ENCODE measurements at regions not wholly inside any gene's neighbourhood (a gene's known extent, or its start where the extent isn't known, plus 50 kb on each side); places are given as distances from the start of the nearest gene placed in this dataset.
"Not testable (repeated sequence)": the region's sequence is repeated elsewhere in the genome, so short reads cannot be mapped to it uniquely, and the experiment has no call there.

DNA sequence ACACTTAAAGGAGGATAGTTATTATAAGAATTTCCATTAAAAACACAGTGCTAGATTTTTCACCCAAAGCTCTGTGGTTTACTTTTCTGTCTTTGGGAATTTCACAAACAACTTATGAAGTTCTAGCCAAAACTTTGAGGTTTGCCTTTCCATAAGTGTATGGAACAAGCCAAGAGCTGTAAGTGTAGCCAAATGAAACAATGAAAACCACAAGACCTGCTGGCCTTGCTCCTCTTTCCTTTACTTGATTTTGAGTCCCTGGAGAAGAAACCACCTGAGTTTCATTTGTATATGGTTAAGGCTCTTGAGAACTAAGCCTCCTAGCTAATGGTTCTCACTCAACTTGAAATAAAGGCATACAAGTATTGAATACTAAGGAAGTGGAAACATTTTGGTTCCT is 365.3 kb upstream of the EPHA3 start:
- H3K4me1 ChIP-seq, result no peaks in the 10 kb centered on the region
- no peaks in the 10 kb centered on the region for H3K27me3 ChIP-seq
- H3K9me3 ChIP-seq, result no peaks in the 10 kb centered on the region
- H3K27ac ChIP-seq, result no peak overlapping the region
- no peak overlapping the region for H3K4me3 ChIP-seq
- TF ChIP-seq CTCF (IDR thresholded peaks at IDR 0.05), result no peak
- no peak for TF ChIP-seq EP300 (IDR thresholded peaks at IDR 0.05)
- no peak for TF ChIP-seq POLR2A (IDR thresholded peaks at IDR 0.05)
- TF ChIP-seq POLR2AphosphoS5 (IDR thresholded peaks at IDR 0.05), result no peak
- no peaks in the 10 kb centered on the region for H3K36me3 ChIP-seq
- no peak for DNase-seq
- intact Hi-C loops (cut with DNase I), result no loop called here

DNA sequence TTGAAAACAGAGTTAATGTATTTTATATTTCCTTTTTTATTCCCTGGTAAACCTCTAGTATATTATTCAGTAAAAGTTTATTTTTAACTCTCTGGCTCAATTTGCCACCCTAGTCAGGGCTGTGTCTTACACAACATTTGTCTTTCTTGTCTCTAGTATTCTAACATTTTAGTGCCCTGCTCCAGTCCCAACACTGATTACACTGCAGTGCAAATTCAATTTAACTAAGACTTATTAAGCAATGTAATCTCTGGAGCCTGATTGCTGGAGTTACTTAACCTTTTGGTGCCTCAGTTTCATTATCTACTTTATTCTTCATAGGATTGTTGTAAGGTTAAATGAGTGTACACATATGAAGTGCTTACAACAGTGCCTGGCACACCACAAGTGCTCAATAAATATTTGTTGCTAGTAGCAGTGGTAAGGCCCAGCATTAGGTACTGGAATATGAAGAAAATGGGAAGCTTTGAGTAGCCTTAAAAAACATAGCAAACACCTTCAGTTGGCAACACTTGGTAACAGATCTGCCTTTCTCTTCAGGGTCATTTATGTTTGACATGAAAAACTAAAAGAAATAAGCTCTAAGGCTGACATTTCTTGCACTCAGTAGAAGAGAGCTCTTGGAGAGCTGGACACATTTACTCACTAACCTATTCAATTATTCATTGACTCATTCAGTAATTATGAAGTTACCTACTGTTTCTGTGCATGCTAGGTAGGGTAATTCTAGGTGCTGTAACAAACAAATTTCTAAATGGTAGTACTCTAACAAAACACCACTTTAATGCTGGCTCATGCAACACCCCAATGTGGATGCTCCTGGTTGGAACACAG is 364.5 kb upstream of the EPHA3 start:
- H3K27ac ChIP-seq, result no peak overlapping the region

GRCh38 chr3:88744896-88745295 is 362.5 kb upstream of the EPHA3 start:
- TF ChIP-seq EP300 (IDR thresholded peaks at IDR 0.05) (no peak), POLR2A (IDR thresholded peaks at IDR 0.05) (no peak), CTCF (IDR thresholded peaks at IDR 0.05) (no peak), POLR2AphosphoS5 (IDR thresholded peaks at IDR 0.05) (no peak)
- intact Hi-C loops (cut with DNase I), result no loop called here
- no peak overlapping the region for H3K27ac ChIP-seq
- no peaks in the 10 kb centered on the region for H3K4me1 ChIP-seq
- DNase-seq, result no peak
- no peak overlapping the region for H3K4me3 ChIP-seq
- H3K27me3 ChIP-seq, result no peaks in the 10 kb centered on the region
- no peaks in the 10 kb centered on the region for H3K9me3 ChIP-seq
- no peaks in the 10 kb centered on the region for H3K36me3 ChIP-seq
- 91 to 93% methylated on average over 1 of the region's 1 CpG for WGBS, 2 donors

More for the DNA sequence above, 364.5 kb upstream of the EPHA3 start:
- Histone ChIP-seq H3K9me3 (no peaks in the 10 kb centered on the region), H3K36me3 (no peaks in the 10 kb centered on the region), H3K4me1 (no peaks in the 10 kb centered on the region), H3K27me3 (no peaks in the 10 kb centered on the region), H3K4me3 (no peak overlapping the region)
- intact Hi-C loops (cut with DNase I), result no loop called here
- TF ChIP-seq POLR2A (IDR thresholded peaks at IDR 0.05) (no peak), EP300 (IDR thresholded peaks at IDR 0.05) (no peak), CTCF (IDR thresholded peaks at IDR 0.05) (no peak), POLR2AphosphoS5 (IDR thresholded peaks at IDR 0.05) (no peak)
- DNase-seq, result no peak

DNA sequence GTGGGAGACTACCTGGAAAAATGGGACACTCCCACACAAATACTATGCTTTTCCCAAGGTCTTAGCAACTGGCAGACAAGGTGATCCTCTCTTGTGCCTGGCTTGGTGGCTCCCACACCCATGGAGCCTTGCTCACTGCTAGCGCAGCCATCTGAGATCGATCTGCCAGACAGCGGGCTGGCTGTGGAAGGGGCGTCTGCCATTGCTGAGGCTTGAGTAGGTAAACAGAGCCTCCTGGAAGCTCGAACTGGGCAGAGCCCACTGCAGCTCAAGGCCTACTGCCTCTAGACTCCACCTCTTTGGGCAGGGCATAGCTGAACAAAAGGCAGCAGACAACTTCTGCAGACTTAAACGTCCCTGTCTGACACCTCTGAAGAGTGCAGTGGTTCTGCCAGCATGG is 360.3 kb upstream of the EPHA3 start:
- H3K9me3 ChIP-seq; H3K27me3 ChIP-seq; DNase-seq; H3K27ac ChIP-seq; intact Hi-C loops (cut with DNase I); H3K36me3 ChIP-seq; H3K4me3 ChIP-seq; H3K4me1 ChIP-seq: not testable (repeated sequence)
- 71 to 81% methylated on average over 6 of the region's 6 CpGs for WGBS, 2 donors

DNA sequence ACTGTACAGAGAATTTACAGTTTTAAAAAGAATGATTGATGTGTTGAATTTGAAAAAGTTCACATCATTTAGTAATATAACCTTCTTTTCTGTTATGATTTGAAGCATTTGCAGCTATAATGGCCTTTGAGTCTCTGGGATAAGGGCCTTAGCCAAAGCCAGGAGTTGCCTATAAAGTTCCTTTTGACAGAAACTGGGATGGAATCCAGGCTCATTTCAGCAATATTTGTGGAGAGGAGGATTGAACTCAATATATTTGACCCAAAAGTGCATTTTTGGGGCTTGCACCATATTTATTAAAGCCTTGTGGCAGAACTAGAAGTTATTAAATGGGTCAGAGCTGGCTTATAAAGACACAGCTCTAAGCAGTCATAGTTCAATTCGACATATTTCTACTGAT is 348.7 kb upstream of the EPHA3 start:
- intact Hi-C loops (cut with DNase I), result no loop called here
- H3K27ac ChIP-seq, result no peak overlapping the region
- no peaks in the 10 kb centered on the region for H3K36me3 ChIP-seq
- H3K27me3 ChIP-seq, result no peaks in the 10 kb centered on the region
- peaks cover 0 to 4% (median 0%) of the 10 kb centered on the region in 4 donors for H3K9me3 ChIP-seq
- H3K4me1 ChIP-seq, result no peaks in the 10 kb centered on the region
- TF ChIP-seq CTCF (IDR thresholded peaks at IDR 0.05) (no peak), EP300 (IDR thresholded peaks at IDR 0.05) (no peak), POLR2AphosphoS5 (IDR thresholded peaks at IDR 0.05) (no peak), POLR2A (IDR thresholded peaks at IDR 0.05) (no peak)
- no peak for DNase-seq
- WGBS, 2 donors, result 12 to 44% methylated on average over 1 of the region's 1 CpG
- H3K4me3 ChIP-seq, result no peak overlapping the region
